ENCODE measurements at regions not wholly inside any gene's neighbourhood (a gene's known extent, or its start where the extent isn't known, plus 50 kb on each side); places are given as distances from the start of the nearest gene placed in this dataset.

DNA sequence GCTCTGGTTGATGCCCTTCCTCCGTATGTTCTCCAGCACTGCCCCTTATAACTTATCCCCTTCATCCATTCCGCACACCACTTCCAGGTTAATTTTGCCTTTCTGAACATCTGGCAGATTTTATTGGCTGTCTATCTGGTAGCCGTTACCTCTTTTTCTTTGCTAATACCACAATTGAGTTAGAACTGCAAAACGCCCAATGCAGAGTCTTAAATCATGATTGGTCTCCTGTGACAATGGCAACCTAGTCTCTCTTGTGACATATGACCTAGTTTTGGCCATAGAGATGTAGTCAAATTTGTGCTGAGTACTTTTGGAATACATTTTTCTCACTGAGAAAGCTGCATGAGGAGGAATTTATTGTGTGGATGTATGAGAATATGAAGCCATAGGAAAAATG, 365.7 kb upstream of the PRR16 start:
- TF ChIP-seq, protein P1, sequence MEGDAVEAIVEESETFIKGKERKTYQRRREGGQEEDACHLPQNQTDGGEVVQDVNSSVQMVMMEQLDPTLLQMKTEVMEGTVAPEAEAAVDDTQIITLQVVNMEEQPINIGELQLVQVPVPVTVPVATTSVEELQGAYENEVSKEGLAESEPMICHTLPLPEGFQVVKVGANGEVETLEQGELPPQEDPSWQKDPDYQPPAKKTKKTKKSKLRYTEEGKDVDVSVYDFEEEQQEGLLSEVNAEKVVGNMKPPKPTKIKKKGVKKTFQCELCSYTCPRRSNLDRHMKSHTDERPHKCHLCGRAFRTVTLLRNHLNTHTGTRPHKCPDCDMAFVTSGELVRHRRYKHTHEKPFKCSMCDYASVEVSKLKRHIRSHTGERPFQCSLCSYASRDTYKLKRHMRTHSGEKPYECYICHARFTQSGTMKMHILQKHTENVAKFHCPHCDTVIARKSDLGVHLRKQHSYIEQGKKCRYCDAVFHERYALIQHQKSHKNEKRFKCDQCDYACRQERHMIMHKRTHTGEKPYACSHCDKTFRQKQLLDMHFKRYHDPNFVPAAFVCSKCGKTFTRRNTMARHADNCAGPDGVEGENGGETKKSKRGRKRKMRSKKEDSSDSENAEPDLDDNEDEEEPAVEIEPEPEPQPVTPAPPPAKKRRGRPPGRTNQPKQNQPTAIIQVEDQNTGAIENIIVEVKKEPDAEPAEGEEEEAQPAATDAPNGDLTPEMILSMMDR (IDR thresholded peaks at IDR 0.05), result no peak
- TF ChIP-seq POLR2AphosphoS5 (IDR thresholded peaks at IDR 0.05) (no peak), POLR2A (IDR thresholded peaks at IDR 0.05) (no peak)
